PC-9 (cell line): ENCODE measurements at regions not wholly inside any gene's neighbourhood (a gene's known extent, or its start where the extent isn't known, plus 50 kb on each side); places are given as distances from the start of the nearest gene placed in this dataset.

ENCODE experiments used
- EZH2 ChIP-seq: fragments of 200-600 bp; sonication (generic); IDR thresholded peaks from 2 replicates; pipeline ENCODE4 v1.8.0; 2017; ENCODE audit warnings: antibody characterized with exemption, low read depth
- TF ChIP-seq, protein P1 (sequence below): fragments of 200-600 bp; sonication (generic); conservative IDR thresholded peaks from 2 replicates; pipeline ENCODE4 v1.6.1; 2017; ENCODE audit warnings: mixed run types, antibody characterized with exemption, mild to moderate bottlenecking, moderate library complexity

DNA sequence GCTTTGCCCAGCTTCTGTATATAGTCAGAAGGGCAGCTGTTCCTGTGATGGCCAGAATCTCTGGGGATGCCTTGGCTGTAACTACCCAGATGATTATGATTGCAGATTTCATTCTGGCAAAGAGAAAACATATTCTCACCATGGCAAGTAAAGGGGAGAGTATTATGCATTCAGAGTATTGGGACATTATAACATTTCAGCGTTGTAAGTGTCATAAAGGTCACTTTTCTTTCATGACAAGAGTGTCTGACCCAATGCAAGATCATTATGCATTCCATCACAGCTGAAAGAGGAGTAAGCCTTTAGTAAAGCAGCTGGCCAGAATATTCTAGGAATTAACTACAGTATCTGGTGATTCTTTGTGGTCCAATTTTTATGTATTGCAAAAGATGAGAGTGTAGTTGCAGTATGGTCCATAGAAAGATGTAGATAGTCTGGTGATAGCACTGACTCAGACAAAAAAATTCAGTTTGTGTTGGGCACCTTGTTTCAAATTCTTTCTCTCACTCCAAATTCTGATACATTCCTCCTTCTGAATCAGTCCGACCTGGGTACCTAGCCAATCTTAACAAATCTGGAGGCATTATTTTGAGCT is 2366.3 kb downstream of the PCDH7 start:
- TF ChIP-seq, protein P1, sequence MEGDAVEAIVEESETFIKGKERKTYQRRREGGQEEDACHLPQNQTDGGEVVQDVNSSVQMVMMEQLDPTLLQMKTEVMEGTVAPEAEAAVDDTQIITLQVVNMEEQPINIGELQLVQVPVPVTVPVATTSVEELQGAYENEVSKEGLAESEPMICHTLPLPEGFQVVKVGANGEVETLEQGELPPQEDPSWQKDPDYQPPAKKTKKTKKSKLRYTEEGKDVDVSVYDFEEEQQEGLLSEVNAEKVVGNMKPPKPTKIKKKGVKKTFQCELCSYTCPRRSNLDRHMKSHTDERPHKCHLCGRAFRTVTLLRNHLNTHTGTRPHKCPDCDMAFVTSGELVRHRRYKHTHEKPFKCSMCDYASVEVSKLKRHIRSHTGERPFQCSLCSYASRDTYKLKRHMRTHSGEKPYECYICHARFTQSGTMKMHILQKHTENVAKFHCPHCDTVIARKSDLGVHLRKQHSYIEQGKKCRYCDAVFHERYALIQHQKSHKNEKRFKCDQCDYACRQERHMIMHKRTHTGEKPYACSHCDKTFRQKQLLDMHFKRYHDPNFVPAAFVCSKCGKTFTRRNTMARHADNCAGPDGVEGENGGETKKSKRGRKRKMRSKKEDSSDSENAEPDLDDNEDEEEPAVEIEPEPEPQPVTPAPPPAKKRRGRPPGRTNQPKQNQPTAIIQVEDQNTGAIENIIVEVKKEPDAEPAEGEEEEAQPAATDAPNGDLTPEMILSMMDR, result no peak
- TF ChIP-seq EZH2, result no peak
